GM21786 (cell line): ENCODE measurements at regions not wholly inside any gene's neighbourhood (a gene's known extent, or its start where the extent isn't known, plus 50 kb on each side); places are given as distances from the start of the nearest gene placed in this dataset.

ENCODE experiments used
- ATAC-seq: cut with Tn5 transposase; IDR thresholded peaks from one replicate; pipeline ENCODE4 v1.9.1; 2021; ENCODE audit not compliant: unreplicated experiment

GRCh38 chr5:138626333-138626944 lies 51.2 kb upstream of the HSPA9 start:
- ATAC-seq, result no peak

- no peak for ATAC-seq
Observed at GRCh38 chr5:138625134-138625533, 49.9 kb upstream of the HSPA9 start.
